Fibroblast of gingiva (primary cell): ENCODE measurements at regions not wholly inside any gene's neighbourhood (a gene's known extent, or its start where the extent isn't known, plus 50 kb on each side); places are given as distances from the start of the nearest gene placed in this dataset.
"Not testable (repeated sequence)": the region's sequence is repeated elsewhere in the genome, so short reads cannot be mapped to it uniquely, and the experiment has no call there.

ENCODE experiments used
- DNase-seq: peaks from one replicate; pipeline ENCODE4 v3.0.0-alpha.2; 2011; ENCODE audit warnings: low read depth

GRCh38 chr6:150739711-150740349, 125.7 kb upstream of the MTHFD1L start:
- DNase-seq, result no peak

- no peak for DNase-seq
These were observed 125.0 kb upstream of the MTHFD1L start for GRCh38 chr6:150740453-150740852.

- DNase-seq, result no peak
These were observed 123.8 kb upstream of the MTHFD1L start for GRCh38 chr6:150741633-150742200.

GRCh38 chr6:150744522-150745260, 120.8 kb upstream of the MTHFD1L start:
- no peak for DNase-seq

- no peak for DNase-seq
These were observed 119.6 kb upstream of the MTHFD1L start for GRCh38 chr6:150745896-150746295.

GRCh38 chr6:150747155-150747554, 118.3 kb upstream of the MTHFD1L start:
- DNase-seq, result no peak

GRCh38 chr6:150749091-150749670, 116.3 kb upstream of the MTHFD1L start:
- no peak for DNase-seq

GRCh38 chr6:150751296-150751695, 114.2 kb upstream of the MTHFD1L start:
- no peak for DNase-seq

GRCh38 chr6:150752409-150752808, 113.1 kb upstream of the MTHFD1L start:
- no peak for DNase-seq

GRCh38 chr6:150753371-150754064, 112.0 kb upstream of the MTHFD1L start:
- DNase-seq, result no peak

- DNase-seq, result no peak
These were observed 110.5 kb upstream of the MTHFD1L start for GRCh38 chr6:150755042-150755441.

GRCh38 chr6:150755524-150755923, 110.0 kb upstream of the MTHFD1L start:
- no peak for DNase-seq

GRCh38 chr6:150756173-150756572, 109.3 kb upstream of the MTHFD1L start:
- DNase-seq, result no peak

GRCh38 chr6:150757807-150758206, 107.7 kb upstream of the MTHFD1L start:
- DNase-seq, result not testable (repeated sequence)

GRCh38 chr6:150759483-150759882, 106.0 kb upstream of the MTHFD1L start:
- no peak for DNase-seq

- DNase-seq, result no peak
These were observed 103.7 kb upstream of the MTHFD1L start for GRCh38 chr6:150761771-150762170.

- no peak for DNase-seq
These were observed 101.0 kb upstream of the MTHFD1L start for GRCh38 chr6:150764334-150765066.

GRCh38 chr6:150765067-150765764, 100.3 kb upstream of the MTHFD1L start:
- no peak for DNase-seq

GRCh38 chr6:150766201-150766997, 99.1 kb upstream of the MTHFD1L start:
- DNase-seq, result no peak

GRCh38 chr6:150767161-150767560, 98.3 kb upstream of the MTHFD1L start:
- DNase-seq, result no peak
